ENCODE measurements at regions not wholly inside any gene's neighbourhood (a gene's known extent, or its start where the extent isn't known, plus 50 kb on each side); places are given as distances from the start of the nearest gene placed in this dataset.

- no peak for TF ChIP-seq POLR2A (IDR thresholded peaks at IDR 0.05)
- TF ChIP-seq, protein P1, sequence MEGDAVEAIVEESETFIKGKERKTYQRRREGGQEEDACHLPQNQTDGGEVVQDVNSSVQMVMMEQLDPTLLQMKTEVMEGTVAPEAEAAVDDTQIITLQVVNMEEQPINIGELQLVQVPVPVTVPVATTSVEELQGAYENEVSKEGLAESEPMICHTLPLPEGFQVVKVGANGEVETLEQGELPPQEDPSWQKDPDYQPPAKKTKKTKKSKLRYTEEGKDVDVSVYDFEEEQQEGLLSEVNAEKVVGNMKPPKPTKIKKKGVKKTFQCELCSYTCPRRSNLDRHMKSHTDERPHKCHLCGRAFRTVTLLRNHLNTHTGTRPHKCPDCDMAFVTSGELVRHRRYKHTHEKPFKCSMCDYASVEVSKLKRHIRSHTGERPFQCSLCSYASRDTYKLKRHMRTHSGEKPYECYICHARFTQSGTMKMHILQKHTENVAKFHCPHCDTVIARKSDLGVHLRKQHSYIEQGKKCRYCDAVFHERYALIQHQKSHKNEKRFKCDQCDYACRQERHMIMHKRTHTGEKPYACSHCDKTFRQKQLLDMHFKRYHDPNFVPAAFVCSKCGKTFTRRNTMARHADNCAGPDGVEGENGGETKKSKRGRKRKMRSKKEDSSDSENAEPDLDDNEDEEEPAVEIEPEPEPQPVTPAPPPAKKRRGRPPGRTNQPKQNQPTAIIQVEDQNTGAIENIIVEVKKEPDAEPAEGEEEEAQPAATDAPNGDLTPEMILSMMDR (IDR thresholded peaks at IDR 0.05) = no peak
Observed at GRCh38 chr14:101457301-101457935, 103.9 kb upstream of the DIO3 start.
